CD4-positive, alpha-beta T cell treated with Interleukin-4 for 1 hour (primary cell): ENCODE measurements at regions not wholly inside any gene's neighbourhood (a gene's known extent, or its start where the extent isn't known, plus 50 kb on each side); places are given as distances from the start of the nearest gene placed in this dataset.
"Not testable (repeated sequence)": the region's sequence is repeated elsewhere in the genome, so short reads cannot be mapped to it uniquely, and the experiment has no call there.

Experiments used
- DNase-seq, 2 donors: peaks; one replicate each; pipeline ENCODE4 v3.0.0-alpha.2; 2020 to 2022

GRCh38 chr4:18103876-18104605 is 82.5 kb upstream of the LCORL start:
- DNase-seq: no peak

GRCh38 chr4:18100657-18101056 is 79.1 kb upstream of the LCORL start:
- DNase-seq: no peak

- not testable (repeated sequence) for DNase-seq
These were observed 68.9 kb upstream of the LCORL start for GRCh38 chr4:18090447-18090846.

GRCh38 chr4:18082236-18082635 is 60.7 kb upstream of the LCORL start:
- DNase-seq: no peak

GRCh38 chr4:18081708-18082107 is 60.2 kb upstream of the LCORL start:
- DNase-seq: no peak

GRCh38 chr4:18077808-18078207 is 56.3 kb upstream of the LCORL start:
- DNase-seq: no peak

GRCh38 chr4:18075823-18076433 is 54.4 kb upstream of the LCORL start:
- peak; percentile 19 to 36 for DNase-seq

- no peak for DNase-seq
These were observed 50.3 kb upstream of the LCORL start for GRCh38 chr4:18071894-18072293.
